GM12892 (cell line): ENCODE measurements at regions not wholly inside any gene's neighbourhood (a gene's known extent, or its start where the extent isn't known, plus 50 kb on each side); places are given as distances from the start of the nearest gene placed in this dataset.

Experiments used
- POLR2A ChIP-seq: IDR thresholded peaks from 2 replicates; pipeline ENCODE4 v1.6.1; 2011; ENCODE audit warnings: low read depth, low read length, control low read depth
- POLR2AphosphoS5 ChIP-seq: IDR thresholded peaks from 2 replicates; pipeline ENCODE4 v1.6.1; 2011; ENCODE audit warnings: low read depth, low read length, control low read depth

- no peak for TF ChIP-seq POLR2A
- TF ChIP-seq POLR2AphosphoS5 = no peak
These were observed 460.2 kb upstream of the CDH4 start for GRCh38 chr20:60791823-60792222.
